NB4 (cell line): ENCODE measurements at regions not wholly inside any gene's neighbourhood (a gene's known extent, or its start where the extent isn't known, plus 50 kb on each side); places are given as distances from the start of the nearest gene placed in this dataset.

ENCODE experiments used
- DNase-seq: peaks from one replicate; pipeline ENCODE4 v3.0.0; 2010; ENCODE audit warnings: low read depth
- H3K4me3 ChIP-seq: one replicate; pipeline ENCODE4 v1.5.1; 2011; ENCODE audit warnings: mild to moderate bottlenecking, low read depth, low read length, moderate library complexity
- CTCF ChIP-seq: IDR thresholded peaks from one replicate; pipeline ENCODE4 v1.5.1; 2012; ENCODE audit warnings: low read depth, low read length
- MAX ChIP-seq: IDR thresholded peaks from 2 replicates; pipeline ENCODE4 v1.6.1; 2011; ENCODE audit warnings: low read depth, low read length
- MYC ChIP-seq: IDR thresholded peaks from 2 replicates; pipeline ENCODE4 v1.6.1; 2011; ENCODE audit warnings: low read depth, low read length
- POLR2A ChIP-seq: IDR thresholded peaks from 2 replicates; pipeline ENCODE4 v1.6.1; 2011; ENCODE audit warnings: mild to moderate bottlenecking; ENCODE audit not compliant: insufficient read length; ENCODE audit errors: extremely low read depth

GRCh38 chr12:87182696-87183233 is 846.4 kb downstream of the C12orf50 start:
- DNase-seq: no peak
- no peak overlapping the region for H3K4me3 ChIP-seq
- no peak for TF ChIP-seq MYC
- no peak for TF ChIP-seq CTCF
- no peak for TF ChIP-seq POLR2A

- TF ChIP-seq MYC: no peak
- no peak for TF ChIP-seq CTCF
- no peak for TF ChIP-seq POLR2A
- TF ChIP-seq MAX: no peak
- H3K4me3 ChIP-seq: no peak overlapping the region
- DNase-seq: no peak
These were observed 857.8 kb downstream of the C12orf50 start for GRCh38 chr12:87171356-87171755.

GRCh38 chr12:87169010-87169409 is 860.2 kb downstream of the C12orf50 start:
- TF ChIP-seq CTCF (no peak), MAX (no peak), MYC (no peak), POLR2A (no peak)
- no peak overlapping the region for H3K4me3 ChIP-seq
- DNase-seq: no peak

GRCh38 chr12:87165733-87166375 is 863.3 kb downstream of the C12orf50 start:
- no peak overlapping the region for H3K4me3 ChIP-seq
- TF ChIP-seq MAX (no peak), POLR2A (no peak), MYC (no peak), CTCF (no peak)
- no peak for DNase-seq

- H3K4me3 ChIP-seq: no peak overlapping the region
- no peak for DNase-seq
- TF ChIP-seq CTCF: no peak
- no peak for TF ChIP-seq MAX
- TF ChIP-seq POLR2A: no peak
- TF ChIP-seq MYC: no peak
These were observed 866.1 kb downstream of the C12orf50 start for GRCh38 chr12:87163122-87163521.
